Activated T-helper 1 cell treated with anti-CD3 and anti-CD28 coated beads, Interleukin-12 subunit alpha, Interleukin-12 subunit beta, Interleukin-2, Interleukin-4 antibody, amounts not matched to agents 30 ng/mL and 10 ng/mL and 1 ng/mL, durations not matched to agents 14 hours and 24 hours and 36 hours (primary cell): ENCODE measurements at regions not wholly inside any gene's neighbourhood (a gene's known extent, or its start where the extent isn't known, plus 50 kb on each side); places are given as distances from the start of the nearest gene placed in this dataset.

Experiments
- DNase-seq: peaks from one replicate; pipeline ENCODE4 v3.0.0; 2021; ENCODE audit warnings: low spot score
- H3K27ac Mint-ChIP-seq: one replicate; pipeline ENCODE4 v1.8.0; 2021; ENCODE audit warnings: mild to moderate bottlenecking, mixed read lengths
- H3K27me3 Mint-ChIP-seq: one replicate; pipeline ENCODE4 v1.8.0; 2022; ENCODE audit warnings: mild to moderate bottlenecking, moderate library complexity, mixed read lengths; ENCODE audit not compliant: insufficient read depth
- H3K36me3 Mint-ChIP-seq: one replicate; pipeline ENCODE4 v1.8.0; 2021; ENCODE audit warnings: low read depth, mixed read lengths
- H3K4me1 Mint-ChIP-seq: one replicate; pipeline ENCODE4 v1.8.0; 2021; ENCODE audit warnings: low read depth, mixed read lengths
- H3K4me3 Mint-ChIP-seq: one replicate; pipeline ENCODE4 v1.8.0; 2021; ENCODE audit warnings: mild to moderate bottlenecking, moderate library complexity, mixed read lengths
- H3K9me3 Mint-ChIP-seq: one replicate; pipeline ENCODE4 v1.8.0; 2021; ENCODE audit warnings: mixed read lengths
- intact Hi-C: fragments of 100-400 bp; cut with micrococcal nuclease; formaldehyde crosslinking; loops from one replicate; pipeline ENCODE4 v1.15.1; 2024

GRCh38 chr22:48980409-48980808 is 847.3 kb downstream of the BRD1 start:
- Mint-ChIP-seq H3K27ac (no peak overlapping the region), H3K9me3 (peaks cover 5% of the 10 kb centered on the region), H3K4me1 (no peaks in the 10 kb centered on the region), H3K4me3 (no peak overlapping the region), H3K36me3 (no peaks in the 10 kb centered on the region), H3K27me3 (no peaks in the 10 kb centered on the region)
- intact Hi-C loops: no loop called here
- DNase-seq: no peak

DNA sequence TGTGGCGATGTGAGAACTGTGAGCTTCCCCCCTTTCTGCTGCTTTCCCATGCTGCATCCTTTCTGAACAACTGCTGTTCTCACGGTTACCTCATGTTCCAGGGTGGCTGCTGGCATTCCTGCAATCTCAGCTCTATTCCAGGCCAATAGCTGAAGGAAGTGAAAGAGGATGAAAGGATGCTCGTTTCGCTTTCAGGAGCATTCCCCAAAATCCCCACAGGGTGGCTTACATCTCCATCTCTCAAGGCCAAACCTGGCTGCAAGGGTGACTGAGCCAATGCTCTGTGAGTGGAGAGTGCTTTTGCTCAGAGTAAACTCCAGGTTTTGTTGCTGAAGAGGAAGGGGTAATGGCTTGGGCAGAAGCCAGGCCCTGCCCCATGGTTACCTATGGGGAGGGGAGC is 848.2 kb downstream of the BRD1 start:
- intact Hi-C loops: no loop called here
- Mint-ChIP-seq H3K27ac (no peak overlapping the region), H3K27me3 (no peaks in the 10 kb centered on the region), H3K9me3 (no peaks in the 10 kb centered on the region), H3K4me3 (no peak overlapping the region), H3K4me1 (no peaks in the 10 kb centered on the region), H3K36me3 (no peaks in the 10 kb centered on the region)
- no peak for DNase-seq

GRCh38 chr22:48976556-48977535 is 850.8 kb downstream of the BRD1 start:
- Mint-ChIP-seq H3K4me3 (no peak overlapping the region), H3K4me1 (no peaks in the 10 kb centered on the region), H3K27ac (no peak overlapping the region), H3K27me3 (no peaks in the 10 kb centered on the region), H3K36me3 (no peaks in the 10 kb centered on the region), H3K9me3 (no peaks in the 10 kb centered on the region)
- no peak for DNase-seq
- intact Hi-C loops: no loop called here

DNA sequence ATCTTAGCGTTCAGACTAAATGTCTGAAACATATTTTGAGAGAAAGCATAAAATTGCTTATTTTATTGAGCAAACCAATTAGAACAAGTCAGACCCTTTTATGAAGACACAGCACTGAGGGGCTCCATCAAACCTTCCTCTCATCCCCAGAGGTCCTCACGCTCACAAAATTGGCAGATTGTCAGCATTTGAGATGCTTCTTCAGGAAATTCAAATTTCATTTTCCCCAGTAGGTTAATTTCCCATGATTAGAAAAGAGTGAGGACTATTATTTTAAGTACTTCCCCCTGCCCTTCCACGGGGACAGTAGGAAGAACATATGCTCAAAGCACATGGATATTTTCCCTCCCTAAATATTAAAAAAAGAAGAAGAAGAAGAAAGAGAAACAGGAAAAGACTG is 851.8 kb downstream of the BRD1 start:
- no peak overlapping the region for H3K4me3 Mint-ChIP-seq
- H3K27me3 Mint-ChIP-seq: no peaks in the 10 kb centered on the region
- intact Hi-C loops: no loop called here
- H3K9me3 Mint-ChIP-seq: no peaks in the 10 kb centered on the region
- H3K27ac Mint-ChIP-seq: no peak overlapping the region
- DNase-seq: no peak
- H3K4me1 Mint-ChIP-seq: no peaks in the 10 kb centered on the region
- H3K36me3 Mint-ChIP-seq: no peaks in the 10 kb centered on the region

DNA sequence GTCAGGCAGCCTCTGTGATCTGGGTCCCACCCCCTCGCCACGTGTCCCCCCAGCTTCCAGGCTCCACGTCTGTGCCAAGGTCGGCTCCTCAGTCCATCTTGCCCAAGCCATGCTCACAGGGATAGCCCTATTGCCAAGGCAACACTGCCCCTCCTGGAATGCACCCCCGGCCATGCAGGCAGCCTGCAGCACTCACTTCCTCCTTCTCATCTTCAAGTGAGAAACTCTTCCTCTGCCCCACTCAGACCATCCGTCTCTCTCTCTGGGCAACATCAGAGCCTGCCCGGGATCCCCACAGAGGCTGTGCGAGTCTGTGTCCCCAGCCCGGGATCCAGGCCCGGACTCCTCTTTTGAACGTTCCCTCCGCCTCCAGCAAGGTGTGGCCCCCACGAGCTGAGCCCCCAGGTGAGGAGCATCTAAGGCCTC is 852.3 kb downstream of the BRD1 start:
- Mint-ChIP-seq H3K4me3 (no peak overlapping the region), H3K4me1 (no peaks in the 10 kb centered on the region), H3K27ac (no peak overlapping the region), H3K27me3 (no peaks in the 10 kb centered on the region), H3K36me3 (no peaks in the 10 kb centered on the region), H3K9me3 (no peaks in the 10 kb centered on the region)
- DNase-seq: no peak
- intact Hi-C loops: no loop called here

DNA sequence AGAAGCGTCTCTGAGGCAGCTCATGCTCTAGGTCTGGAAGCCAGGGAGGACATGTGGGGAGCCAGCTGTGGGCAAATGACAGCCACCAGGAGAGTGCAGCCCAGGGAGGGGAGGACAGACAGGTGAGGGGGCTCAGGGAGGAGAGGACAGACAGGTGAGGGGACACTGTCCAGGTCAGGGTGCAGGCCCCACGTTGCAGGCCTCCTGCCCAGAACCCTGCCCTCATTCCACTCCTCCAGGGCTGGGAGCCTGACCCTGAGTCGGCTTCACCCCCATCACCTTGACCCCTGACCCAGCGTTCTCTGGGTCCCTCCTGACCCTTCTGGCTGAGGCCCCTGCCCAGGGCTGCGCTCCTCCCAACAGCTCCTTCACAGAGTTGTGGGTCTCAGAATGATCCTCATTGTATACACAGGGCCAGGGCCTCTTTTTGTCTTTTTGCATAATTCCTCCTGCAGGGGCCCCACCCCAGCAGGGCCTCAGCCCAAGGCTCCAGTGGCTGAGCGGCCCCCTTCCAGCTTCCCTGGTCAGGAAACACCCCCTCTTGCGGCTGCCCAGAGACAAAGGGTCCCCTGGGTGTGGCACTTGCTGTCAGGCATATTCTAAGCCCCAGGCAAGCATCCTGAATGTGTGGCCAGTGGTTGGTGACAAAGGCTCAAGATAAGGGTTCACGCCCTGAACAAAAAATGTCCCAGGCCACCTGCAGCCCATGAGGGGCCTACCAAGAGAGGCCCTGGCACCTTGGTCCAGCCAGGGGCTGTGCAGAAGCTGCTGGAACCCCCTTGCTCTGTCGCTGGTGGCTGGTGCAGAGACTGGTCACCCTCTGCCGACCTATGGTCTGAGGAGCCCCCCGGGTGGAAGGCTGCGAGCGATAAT is 853.0 kb downstream of the BRD1 start:
- Mint-ChIP-seq H3K4me1 (no peaks in the 10 kb centered on the region), H3K27me3 (no peaks in the 10 kb centered on the region), H3K4me3 (no peak overlapping the region), H3K27ac (no peak overlapping the region), H3K36me3 (no peaks in the 10 kb centered on the region), H3K9me3 (no peaks in the 10 kb centered on the region)
- intact Hi-C loops: no loop called here
- DNase-seq: no peak

DNA sequence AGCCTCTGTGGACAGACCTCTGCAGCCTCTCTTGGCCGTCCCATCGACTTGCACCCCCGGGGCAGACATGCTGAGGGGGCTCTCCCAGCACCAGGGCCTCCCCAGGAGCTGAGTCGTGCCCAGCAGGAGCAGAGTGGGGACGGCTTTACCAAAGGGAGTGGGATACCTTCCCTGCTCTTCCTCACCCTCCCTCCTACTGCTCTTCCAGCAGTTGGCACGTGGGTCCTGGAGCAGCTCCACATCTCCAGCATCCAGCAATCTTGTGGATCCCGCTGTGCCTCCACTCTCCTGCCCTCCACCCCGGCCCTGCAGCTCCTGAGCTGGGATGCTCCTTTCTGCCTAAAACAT is 854.0 kb downstream of the BRD1 start:
- H3K4me3 Mint-ChIP-seq: no peak overlapping the region
- no peaks in the 10 kb centered on the region for H3K4me1 Mint-ChIP-seq
- intact Hi-C loops: no loop called here
- H3K27ac Mint-ChIP-seq: no peak overlapping the region
- no peaks in the 10 kb centered on the region for H3K36me3 Mint-ChIP-seq
- DNase-seq: no peak
- H3K9me3 Mint-ChIP-seq: no peaks in the 10 kb centered on the region
- no peaks in the 10 kb centered on the region for H3K27me3 Mint-ChIP-seq

GRCh38 chr22:48972979-48973693 is 854.5 kb downstream of the BRD1 start:
- H3K4me3 Mint-ChIP-seq: no peak overlapping the region
- intact Hi-C loops: no loop called here
- DNase-seq: no peak
- H3K36me3 Mint-ChIP-seq: no peaks in the 10 kb centered on the region
- H3K27me3 Mint-ChIP-seq: no peaks in the 10 kb centered on the region
- H3K27ac Mint-ChIP-seq: no peak overlapping the region
- H3K9me3 Mint-ChIP-seq: no peaks in the 10 kb centered on the region
- no peaks in the 10 kb centered on the region for H3K4me1 Mint-ChIP-seq

GRCh38 chr22:48968201-48968959 is 859.3 kb downstream of the BRD1 start:
- H3K4me3 Mint-ChIP-seq: no peak overlapping the region
- H3K27me3 Mint-ChIP-seq: peaks cover 2% of the 10 kb centered on the region
- DNase-seq: no peak
- no peak overlapping the region for H3K27ac Mint-ChIP-seq
- intact Hi-C loops: no loop called here
- no peaks in the 10 kb centered on the region for H3K9me3 Mint-ChIP-seq
- H3K36me3 Mint-ChIP-seq: no peaks in the 10 kb centered on the region
- H3K4me1 Mint-ChIP-seq: no peaks in the 10 kb centered on the region

DNA sequence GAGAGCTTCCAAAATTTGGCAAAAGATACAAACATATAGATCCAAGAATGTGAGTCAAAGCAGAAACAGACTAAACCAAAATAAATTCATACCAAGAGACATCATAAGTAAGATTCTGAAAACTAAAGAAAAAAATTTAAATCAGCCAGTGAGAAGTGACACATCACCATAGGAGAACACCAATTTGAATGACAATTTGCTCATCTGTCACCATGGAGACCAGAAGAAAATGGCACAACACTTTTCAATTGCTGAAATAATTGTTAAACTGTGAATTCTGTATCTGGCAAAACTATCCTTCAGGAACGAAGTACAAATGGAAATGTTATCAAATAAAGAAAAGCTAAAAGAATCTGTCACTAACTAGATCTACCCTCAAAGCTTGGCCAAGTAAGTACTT is 864.3 kb downstream of the BRD1 start:
- Mint-ChIP-seq H3K4me1 (no peaks in the 10 kb centered on the region), H3K27ac (no peak overlapping the region), H3K9me3 (no peaks in the 10 kb centered on the region), H3K36me3 (no peaks in the 10 kb centered on the region), H3K4me3 (no peak overlapping the region), H3K27me3 (peaks cover 8% of the 10 kb centered on the region)
- intact Hi-C loops: no loop called here
- no peak for DNase-seq

GRCh38 chr22:48961705-48962104 is 866.0 kb downstream of the BRD1 start:
- Mint-ChIP-seq H3K4me1 (no peaks in the 10 kb centered on the region), H3K36me3 (no peaks in the 10 kb centered on the region), H3K27ac (no peak overlapping the region), H3K27me3 (peaks cover 8% of the 10 kb centered on the region), H3K4me3 (no peak overlapping the region), H3K9me3 (peaks cover 5% of the 10 kb centered on the region)
- intact Hi-C loops: no loop called here
- no peak for DNase-seq

GRCh38 chr22:48960980-48961660 is 866.6 kb downstream of the BRD1 start:
- H3K36me3 Mint-ChIP-seq: no peaks in the 10 kb centered on the region
- peaks cover 11% of the 10 kb centered on the region for H3K9me3 Mint-ChIP-seq
- H3K27ac Mint-ChIP-seq: no peak overlapping the region
- peaks cover 8% of the 10 kb centered on the region for H3K27me3 Mint-ChIP-seq
- no peaks in the 10 kb centered on the region for H3K4me1 Mint-ChIP-seq
- H3K4me3 Mint-ChIP-seq: no peak overlapping the region
- intact Hi-C loops: no loop called here
- no peak for DNase-seq
